H1 (cell line): ENCODE measurements at regions not wholly inside any gene's neighbourhood (a gene's known extent, or its start where the extent isn't known, plus 50 kb on each side); places are given as distances from the start of the nearest gene placed in this dataset.

Source experiments
- CTCF ChIA-PET: fragments of 300-600 bp; sonication (Branson Sonifier 250); formaldehyde crosslinking; loops from one replicate; lab custom pipeline; 2021; ENCODE audit not compliant: partially characterized antibody; lab: Charles Lee
- POLR2A ChIA-PET: fragments of 300-600 bp; sonication (Branson Sonifier 250); formaldehyde crosslinking; loops from one replicate; lab custom pipeline; 2021; ENCODE audit warnings: inconsistent platforms; ENCODE audit not compliant: partially characterized antibody; lab: Charles Lee
- DNase-seq, 2 experiments: peaks; one replicate each; pipeline versions ENCODE4 v3.0.0 to v3.0.0-alpha.2; 2010 to 2022; ENCODE audit warnings: low spot score in 2 of 2, low read depth in 1 of 2, mixed read lengths in 1 of 2
- FAIRE-seq: peaks from 2 replicates; lab custom pipeline; 2011; peaks lifted over from hg19 to GRCh38; lab: Jason Lieb, UNC
- H2AFZ ChIP-seq: 2 replicates; pipeline ENCODE4 v1.8.1; 2012; ENCODE audit warnings: low read length, inconsistent platforms
- H2AK5ac ChIP-seq: 2 replicates; pipeline ENCODE4 v1.6.1; 2013; ENCODE audit warnings: low read depth, low read length
- H2BK120ac ChIP-seq: replicated peaks from 2 replicates; pipeline ENCODE3; 2013; ENCODE audit warnings: low read depth, low read length, inconsistent platforms
- H2BK12ac ChIP-seq: 2 replicates; pipeline ENCODE4 v1.6.1; 2013; ENCODE audit warnings: low read depth, low read length
- H2BK15ac ChIP-seq: 2 replicates; pipeline ENCODE4 v1.6.1; 2013; ENCODE audit warnings: low read length
- H2BK20ac ChIP-seq: 2 replicates; pipeline ENCODE4 v1.6.1; 2013; ENCODE audit warnings: low read length
- H2BK5ac ChIP-seq: 2 replicates; pipeline ENCODE4 v1.6.1; 2013; ENCODE audit warnings: low read depth, low read length
- H3K14ac ChIP-seq: 2 replicates; pipeline ENCODE4 v1.6.1; 2013; ENCODE audit warnings: inconsistent platforms; ENCODE audit not compliant: insufficient read length
- H3K18ac ChIP-seq: 2 replicates; pipeline ENCODE4 v1.6.1; 2013; ENCODE audit warnings: low read length; ENCODE audit errors: extremely low read depth
- H3K23ac ChIP-seq: 2 replicates; pipeline ENCODE4 v1.6.1; 2013; ENCODE audit warnings: inconsistent platforms; ENCODE audit not compliant: insufficient read length
- H3K23me2 ChIP-seq: 2 replicates; pipeline ENCODE4 v1.6.1; 2013; ENCODE audit warnings: low read depth, low read length
- H3K27ac ChIP-seq: 2 replicates; pipeline ENCODE4 v1.6.1; 2011; ENCODE audit warnings: low read depth, low read length, inconsistent platforms
- H3K27me3 ChIP-seq, 4 experiments: replicated peaks in 1 of 4; 1 replicate in 1 of 4; 2 replicates in 3 of 4; pipeline versions ENCODE4 v1.6.1 to v1.8.1; 2011 to 2013; ENCODE audit warnings: low read length in 3 of 4, mild to moderate bottlenecking in 3 of 4, inconsistent platforms in 2 of 4, mixed read lengths in 2 of 4, moderate library complexity in 1 of 4; ENCODE audit not compliant: control insufficient read depth in 3 of 4, insufficient read depth in 3 of 4; ENCODE audit errors: extremely low read depth in 1 of 4
- H3K36me3 ChIP-seq, 4 experiments: 2 replicates each; pipeline versions ENCODE4 v1.6.1 to v1.8.1; 2011 to 2013; ENCODE audit warnings: mild to moderate bottlenecking in 4 of 4, low read length in 3 of 4, moderate library complexity in 2 of 4, control low read depth in 1 of 4, inconsistent platforms in 1 of 4; ENCODE audit not compliant: insufficient read depth in 4 of 4, control insufficient read depth in 2 of 4
- H3K4ac ChIP-seq: replicated peaks from 2 replicates; pipeline ENCODE3; 2013; ENCODE audit warnings: low read length, low read depth, mixed read lengths, inconsistent platforms; ENCODE audit not compliant: insufficient read length
- H3K4me1 ChIP-seq, 4 experiments: replicated peaks in 1 of 4; 1 replicate in 1 of 4; 2 replicates in 3 of 4; pipeline versions ENCODE4 v1.6.1 to v1.8.1; 2011 to 2013; ENCODE audit warnings: low read length in 3 of 4, inconsistent platforms in 2 of 4, mixed read lengths in 1 of 4; ENCODE audit not compliant: insufficient read depth in 4 of 4, control insufficient read depth in 3 of 4
- H3K4me2 ChIP-seq, 2 experiments: 2 replicates each; pipeline versions ENCODE4 v1.6.1 to v1.8.1; 2011 to 2013; ENCODE audit warnings: low read depth in 2 of 2, low read length in 2 of 2, control low read depth in 1 of 2, inconsistent platforms in 1 of 2, mild to moderate bottlenecking in 1 of 2; ENCODE audit not compliant: insufficient read depth in 1 of 2
- H3K4me3 ChIP-seq, 4 experiments: fragments of 200-600, 300-600 bp in 1 of 4; sonication (generic), shearing (Covaris generic), sonication (Bioruptor Twin) in 1 of 4; 2 replicates each; pipeline versions ENCODE4 v1.5.1 to v1.8.1; 2011 to 2016; ENCODE audit warnings: low read length in 4 of 4, low read depth in 3 of 4, control low read depth in 2 of 4, inconsistent platforms in 2 of 4, mild to moderate bottlenecking in 2 of 4, mixed read lengths in 1 of 4, moderate library complexity in 1 of 4; ENCODE audit not compliant: insufficient read depth in 2 of 4; ENCODE audit errors: extremely low read depth in 1 of 4
- H3K56ac ChIP-seq: replicated peaks from 2 replicates; pipeline ENCODE3; 2013; ENCODE audit warnings: low read depth, mild to moderate bottlenecking, mixed read lengths, low read length, inconsistent platforms; ENCODE audit not compliant: insufficient read length
- H3K79me1 ChIP-seq: 2 replicates; pipeline ENCODE4 v1.6.1; 2013; ENCODE audit warnings: low read depth, low read length, control low read depth
- H3K79me2 ChIP-seq, 2 experiments: 2 replicates each; pipeline versions ENCODE4 v1.6.1 to v1.8.1; 2012 to 2013; ENCODE audit warnings: low read length in 2 of 2, mild to moderate bottlenecking in 2 of 2, inconsistent platforms in 1 of 2; ENCODE audit not compliant: insufficient read depth in 2 of 2, control insufficient read depth in 1 of 2
- H3K9ac ChIP-seq, 4 experiments: replicated peaks in 1 of 4; 1 replicate in 1 of 4; 2 replicates in 3 of 4; pipeline versions ENCODE4 v1.6.1 to v1.8.1; 2011 to 2013; ENCODE audit warnings: low read depth in 3 of 4, low read length in 3 of 4, control low read depth in 2 of 4, mild to moderate bottlenecking in 2 of 4, moderate library complexity in 2 of 4, inconsistent platforms in 1 of 4; ENCODE audit errors: extremely low read depth in 1 of 4
- H3K9me3 ChIP-seq, 2 experiments: 2 replicates each; pipeline versions ENCODE4 v1.6.1 to v1.8.1; 2012 to 2013; ENCODE audit warnings: mild to moderate bottlenecking in 2 of 2, moderate library complexity in 2 of 2, control low read depth in 1 of 2, inconsistent platforms in 1 of 2, low read depth in 1 of 2, low read length in 1 of 2, mixed read lengths in 1 of 2; ENCODE audit not compliant: insufficient read depth in 2 of 2
- H4K20me1 ChIP-seq, 2 experiments: replicated peaks in 1 of 2; 2 replicates each; pipeline versions ENCODE3 to v1.8.1; 2011 to 2013; ENCODE audit warnings: inconsistent platforms in 2 of 2, low read length in 2 of 2, mild to moderate bottlenecking in 1 of 2; ENCODE audit not compliant: insufficient read depth in 2 of 2, control insufficient read depth in 1 of 2
- H4K5ac ChIP-seq: 2 replicates; pipeline ENCODE4 v1.6.1; 2013; ENCODE audit warnings: low read length, low read depth, mixed read lengths, inconsistent platforms; ENCODE audit not compliant: insufficient read length
- H4K8ac ChIP-seq: 2 replicates; pipeline ENCODE4 v1.8.0; 2013; ENCODE audit warnings: mild to moderate bottlenecking, moderate library complexity, low read length, inconsistent platforms; ENCODE audit not compliant: insufficient read depth; ENCODE audit errors: extremely low read depth
- H4K91ac ChIP-seq: replicated peaks from 2 replicates; pipeline ENCODE3; 2013; ENCODE audit warnings: low read length, mixed read lengths, inconsistent platforms; ENCODE audit not compliant: insufficient read length
- HDAC2 ChIP-seq, 2 experiments: fragments of 300-600 bp in 1 of 2; sonication (generic) in 1 of 2; IDR thresholded peaks; 2 replicates each; pipeline ENCODE4 v1.6.1; 2011 to 2012; ENCODE audit warnings: low read depth in 2 of 2, low read length in 2 of 2, mild to moderate bottlenecking in 2 of 2, moderate library complexity in 2 of 2, borderline replicate concordance in 1 of 2, inconsistent platforms in 1 of 2
- SIX5 ChIP-seq: IDR thresholded peaks from 2 replicates; pipeline ENCODE4 v1.6.1; 2011; ENCODE audit warnings: mild to moderate bottlenecking, low read depth, low read length
- ZNF274 ChIP-seq: IDR thresholded peaks from 2 replicates; pipeline ENCODE4 v1.7.0; 2012; ENCODE audit warnings: low read length, borderline replicate concordance; ENCODE audit errors: extremely low read depth
- WGBS, 2 experiments: shearing (Covaris generic) in 1 of 2; methylation state at CpG; one replicate each; pipeline versions ENCODE4 v1.1.6 to v1.1.7; 2013 to 2015; ENCODE audit warnings: low lambda C conversion rate in 2 of 2, mixed read lengths in 2 of 2, inconsistent platforms in 1 of 2, low coverage in 1 of 2, missing lambda C conversion rate in 1 of 2; ENCODE audit not compliant: insufficient replicate concordance in 2 of 2, insufficient coverage in 1 of 2, insufficient read length in 1 of 2; ENCODE audit errors: extremely low coverage in 1 of 2, missing lambda C conversion rate in 1 of 2; 5-methylcytosine and 5-hydroxymethylcytosine counted together

DNA sequence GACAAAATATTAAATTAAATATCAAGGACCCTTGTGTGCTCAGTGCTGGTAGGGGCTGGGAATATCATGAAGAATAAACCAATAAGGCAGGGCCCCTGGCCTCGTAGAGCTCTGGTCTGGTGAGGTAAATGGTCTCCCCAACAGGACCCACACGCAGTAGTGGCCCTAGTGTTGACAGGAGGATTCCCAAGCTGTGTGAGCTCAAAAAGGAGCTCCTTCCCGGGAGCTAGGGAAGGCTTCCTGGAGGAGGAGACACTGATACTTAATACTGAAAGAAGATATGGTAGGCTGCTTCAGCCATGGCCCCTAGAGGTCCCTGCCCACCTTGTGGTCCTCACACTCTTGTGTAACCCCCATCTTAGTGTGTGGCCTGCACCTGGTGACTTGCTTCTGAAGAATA lies 209.1 kb downstream of the NFATC2 start:
- Histone ChIP-seq H3K27ac (no peak overlapping the region), H2BK120ac (no peak overlapping the region), H3K18ac (no peak overlapping the region), H3K14ac (no peak overlapping the region), H2AK5ac (no peak overlapping the region), H4K5ac (no peak overlapping the region), H3K36me3 (no peaks in the 10 kb centered on the region), H3K9me3 (no peaks in the 10 kb centered on the region), H2BK5ac (no peak overlapping the region), H2BK15ac (no peak overlapping the region), H3K4me1 (no peaks in the 10 kb centered on the region), H3K4ac (no peak overlapping the region), H4K8ac (no peak overlapping the region), H3K23me2 (peaks cover 2% of the 10 kb centered on the region; the same call in 1 of the 2 replicates), H3K79me1 (no peaks in the 10 kb centered on the region), H3K56ac (no peak overlapping the region), H2BK12ac (no peak overlapping the region), H2BK20ac (no peak overlapping the region), H3K23ac (no peak overlapping the region), H3K79me2 (no peaks in the 10 kb centered on the region), H3K27me3 (no peaks in the 10 kb centered on the region), H4K20me1 (peaks cover 0 to 3% of the 10 kb centered on the region in 2 experiments), H2AFZ (no peak overlapping the region), H3K4me3 (no peak overlapping the region), H3K9ac (no peak overlapping the region), H3K4me2 (no peak overlapping the region), H4K91ac (no peak overlapping the region)
- DNase-seq (no peak), FAIRE-seq (no peak)
- TF ChIP-seq SIX5 (no peak), ZNF274 (no peak), HDAC2 (IDR thresholded peaks at IDR 0.05; ENCODE audit: borderline replicate concordance in 1 of 2, low read depth in 2 of 2, low read length in 2 of 2) (no peak)
- ChIA-PET CTCF (interaction anchor here (0.8 to 4.3 kb wide), 8 partner anchors 9 to 748 kb away, joined by 3 to 20 read pairs (median 8); no protein-coding TSS in a partner anchor), POLR2A (no interaction called here)
- 95% methylated on average over 3 of the region's 3 CpGs; no CpG with 5 or more reads in 1 of the 2 experiments for WGBS, 2 experiments
